Stimulated activated CD4-positive, alpha-beta T cell treated with anti-CD3 and anti-CD28 coated beads, Interleukin-12 subunit alpha, Interleukin-12 subunit beta, amount 100 ng/mL, for 48 hours (primary cell): ENCODE measurements at regions not wholly inside any gene's neighbourhood (a gene's known extent, or its start where the extent isn't known, plus 50 kb on each side); places are given as distances from the start of the nearest gene placed in this dataset.

Experiments
- DNase-seq, 3 donors: peaks; one replicate each; pipeline ENCODE4 v3.0.0-alpha.2; 2020; ENCODE audit warnings: low read depth in 2 of 3, low spot score in 1 of 3

GRCh38 chr5:15447209-15447608, 52.8 kb upstream of the FBXL7 start:
- DNase-seq, result no peak

- DNase-seq, result no peak
These were observed 53.4 kb upstream of the FBXL7 start for GRCh38 chr5:15446552-15446951.

- no peak for DNase-seq
These were observed 57.8 kb upstream of the FBXL7 start for GRCh38 chr5:15442193-15442570.

- DNase-seq, result no peak
These were observed 58.4 kb upstream of the FBXL7 start for GRCh38 chr5:15441433-15442192.

GRCh38 chr5:15440434-15440833, 59.5 kb upstream of the FBXL7 start:
- no peak for DNase-seq

GRCh38 chr5:15439801-15440200, 60.2 kb upstream of the FBXL7 start:
- DNase-seq, result no peak

- DNase-seq, result no peak
These were observed 66.3 kb upstream of the FBXL7 start for GRCh38 chr5:15433709-15434108.

- no peak for DNase-seq
These were observed 68.1 kb upstream of the FBXL7 start for GRCh38 chr5:15431923-15432322.

GRCh38 chr5:15425766-15426165, 74.2 kb upstream of the FBXL7 start:
- DNase-seq, result no peak

- no peak for DNase-seq
These were observed 75.2 kb upstream of the FBXL7 start for GRCh38 chr5:15424769-15425168.

- DNase-seq, result no peak
These were observed 78.0 kb upstream of the FBXL7 start for GRCh38 chr5:15421921-15422412.

- no peak for DNase-seq
These were observed 78.6 kb upstream of the FBXL7 start for GRCh38 chr5:15421381-15421780.

- DNase-seq, result no peak
These were observed 79.8 kb upstream of the FBXL7 start for GRCh38 chr5:15420201-15420600.

- no peak for DNase-seq
These were observed 82.8 kb upstream of the FBXL7 start for GRCh38 chr5:15417156-15417555.

- DNase-seq, result no peak
These were observed 93.5 kb upstream of the FBXL7 start for GRCh38 chr5:15406478-15406877.

GRCh38 chr5:15393146-15393545, 106.8 kb upstream of the FBXL7 start:
- DNase-seq, result no peak

GRCh38 chr5:15391704-15392397, 108.1 kb upstream of the FBXL7 start:
- DNase-seq, result no peak

- DNase-seq, result no peak
These were observed 111.1 kb upstream of the FBXL7 start for GRCh38 chr5:15388866-15389265.

- no peak for DNase-seq
These were observed 112.0 kb upstream of the FBXL7 start for GRCh38 chr5:15387931-15388524.

- no peak for DNase-seq
These were observed 113.9 kb upstream of the FBXL7 start for GRCh38 chr5:15386122-15386521.

- DNase-seq, result no peak
These were observed 114.4 kb upstream of the FBXL7 start for GRCh38 chr5:15385553-15385952.

GRCh38 chr5:15385037-15385436, 114.9 kb upstream of the FBXL7 start:
- no peak for DNase-seq
